HepG2 (cell line): ENCODE measurements at regions not wholly inside any gene's neighbourhood (a gene's known extent, or its start where the extent isn't known, plus 50 kb on each side); places are given as distances from the start of the nearest gene placed in this dataset.

ENCODE experiments used
- CEBPB ChIP-seq: IDR thresholded peaks from 2 replicates; pipeline ENCODE4 v1.6.1; 2011; ENCODE audit warnings: low read depth, low read length, improper control_type of control experiment, borderline replicate concordance
- EP300 ChIP-seq, 3 experiments: sonication (generic) in 1 of 3; formaldehyde crosslinking in 1 of 3; IDR thresholded peaks; 2 replicates each; pipeline versions ENCODE4 v1.5.1 to v1.6.1; 2011 to 2020; ENCODE audit warnings: low read depth in 2 of 3, low read length in 2 of 3, borderline replicate concordance in 1 of 3, improper control_type of control experiment in 1 of 3, mild to moderate bottlenecking in 1 of 3, missing genetic modification reagents in 1 of 3, moderate library complexity in 1 of 3
- MIER2 ChIP-seq: IDR thresholded peaks from 2 replicates; pipeline ENCODE4 v1.6.1; 2016; ENCODE audit warnings: missing biosample characterization, missing genetic modification reagents
- PBX3 ChIP-seq: sonication (generic); formaldehyde crosslinking; IDR thresholded peaks from 2 replicates; pipeline ENCODE4 v1.8.1; 2023; ENCODE audit warnings: missing genetic modification reagents, inconsistent platforms, borderline replicate concordance
- SMAD3 ChIP-seq: sonication (generic); formaldehyde crosslinking; IDR thresholded peaks from 2 replicates; pipeline ENCODE4 v1.4.0; 2020; ENCODE audit warnings: missing genetic modification reagents
- TAF1 ChIP-seq: sonication (generic); formaldehyde crosslinking; IDR thresholded peaks from 2 replicates; pipeline ENCODE4 v1.4.0; 2020; ENCODE audit warnings: missing genetic modification reagents
- ZBTB1 ChIP-seq: sonication (generic); formaldehyde crosslinking; IDR thresholded peaks from 2 replicates; pipeline ENCODE4 v1.4.0; 2020; ENCODE audit warnings: missing genetic modification reagents, borderline replicate concordance
- ZNF460 ChIP-seq: sonication (generic); formaldehyde crosslinking; IDR thresholded peaks from 2 replicates; pipeline ENCODE4 v1.5.1; 2020; ENCODE audit warnings: missing genetic modification reagents, mild to moderate bottlenecking, borderline replicate concordance
- ZNF609 ChIP-seq: sonication (generic); formaldehyde crosslinking; IDR thresholded peaks from 2 replicates; pipeline ENCODE4 v1.4.0; 2020; ENCODE audit warnings: mild to moderate bottlenecking, missing genetic modification reagents, borderline replicate concordance
- ZNF614 ChIP-seq: IDR thresholded peaks from 2 replicates; pipeline ENCODE4 v1.6.1; 2018; ENCODE audit warnings: missing biosample characterization, missing genetic modification reagents, inconsistent platforms, borderline replicate concordance
- ZNF639 ChIP-seq: conservative IDR thresholded peaks from 2 replicates; pipeline ENCODE4 v1.6.1; 2018; ENCODE audit warnings: missing genetic modification reagents
- TF ChIP-seq, protein P1 (sequence below): sonication (generic); formaldehyde crosslinking; IDR thresholded peaks from 2 replicates; pipeline ENCODE4 v1.5.0; 2020; ENCODE audit warnings: mild to moderate bottlenecking, missing genetic modification reagents, moderate library complexity
- TF ChIP-seq, protein P2 (sequence below): sonication (generic); formaldehyde crosslinking; IDR thresholded peaks from 2 replicates; pipeline ENCODE4 v1.8.0; 2022; ENCODE audit warnings: mild to moderate bottlenecking, missing genetic modification reagents
- TF ChIP-seq, protein P3 (sequence below): fragments of 450-650 bp; IDR thresholded peaks from 2 replicates; pipeline ENCODE4 v1.6.1; 2017

DNA sequence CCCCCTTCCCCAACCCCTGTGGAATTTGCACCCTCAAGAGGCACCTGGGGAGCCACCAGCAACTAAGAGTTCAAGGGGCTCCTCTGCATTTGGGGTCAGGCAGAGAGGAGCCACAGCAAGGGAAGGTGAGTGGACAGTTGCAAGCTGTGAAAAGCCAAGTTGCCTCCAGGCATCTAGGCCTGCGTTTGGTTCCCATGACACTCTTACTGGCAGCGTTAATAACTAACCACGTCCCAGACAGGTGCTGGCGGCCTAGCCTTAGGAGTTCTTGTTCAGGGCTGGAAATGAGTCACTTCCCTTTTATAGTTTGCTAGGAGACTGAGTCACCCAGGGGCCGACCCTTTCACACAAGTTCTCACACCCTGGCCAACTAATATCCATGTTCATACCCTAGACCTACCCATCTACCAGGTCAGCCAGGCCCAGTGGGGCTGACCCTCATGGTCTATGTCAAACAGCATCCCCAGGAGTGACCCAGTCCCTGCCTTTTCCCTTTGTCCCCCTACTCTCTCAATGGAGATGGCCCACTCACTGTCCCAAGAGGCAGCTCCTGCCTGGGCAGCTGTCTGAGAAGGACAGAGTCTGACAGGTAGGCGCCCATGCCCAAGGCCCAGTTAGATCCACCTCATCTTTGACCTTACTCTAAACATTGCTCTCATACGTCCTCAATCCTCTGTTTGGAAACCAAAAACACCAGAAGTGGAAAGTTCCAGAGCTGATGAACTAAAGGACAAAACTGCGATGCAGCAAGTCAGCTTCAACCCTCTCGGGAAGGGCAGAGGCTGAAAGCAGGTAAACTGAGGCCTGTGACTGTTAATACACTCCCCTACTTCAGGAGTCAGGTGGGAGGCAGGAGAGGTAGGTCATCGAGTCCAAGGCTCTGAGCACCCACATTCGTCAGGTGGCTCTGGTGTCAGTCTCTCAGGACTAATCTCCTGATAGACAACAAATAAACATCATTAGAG is 300.6 kb downstream of the SOX9 start (continued):
- no peak; the same call in 1 of the 2 replicates for TF ChIP-seq ZNF639
- TF ChIP-seq, protein P1, sequence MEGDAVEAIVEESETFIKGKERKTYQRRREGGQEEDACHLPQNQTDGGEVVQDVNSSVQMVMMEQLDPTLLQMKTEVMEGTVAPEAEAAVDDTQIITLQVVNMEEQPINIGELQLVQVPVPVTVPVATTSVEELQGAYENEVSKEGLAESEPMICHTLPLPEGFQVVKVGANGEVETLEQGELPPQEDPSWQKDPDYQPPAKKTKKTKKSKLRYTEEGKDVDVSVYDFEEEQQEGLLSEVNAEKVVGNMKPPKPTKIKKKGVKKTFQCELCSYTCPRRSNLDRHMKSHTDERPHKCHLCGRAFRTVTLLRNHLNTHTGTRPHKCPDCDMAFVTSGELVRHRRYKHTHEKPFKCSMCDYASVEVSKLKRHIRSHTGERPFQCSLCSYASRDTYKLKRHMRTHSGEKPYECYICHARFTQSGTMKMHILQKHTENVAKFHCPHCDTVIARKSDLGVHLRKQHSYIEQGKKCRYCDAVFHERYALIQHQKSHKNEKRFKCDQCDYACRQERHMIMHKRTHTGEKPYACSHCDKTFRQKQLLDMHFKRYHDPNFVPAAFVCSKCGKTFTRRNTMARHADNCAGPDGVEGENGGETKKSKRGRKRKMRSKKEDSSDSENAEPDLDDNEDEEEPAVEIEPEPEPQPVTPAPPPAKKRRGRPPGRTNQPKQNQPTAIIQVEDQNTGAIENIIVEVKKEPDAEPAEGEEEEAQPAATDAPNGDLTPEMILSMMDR (CRISPR knock-in tag): no peak
- TF ChIP-seq PBX3 (CRISPR knock-in tag): no peak
- TF ChIP-seq, protein P2, sequence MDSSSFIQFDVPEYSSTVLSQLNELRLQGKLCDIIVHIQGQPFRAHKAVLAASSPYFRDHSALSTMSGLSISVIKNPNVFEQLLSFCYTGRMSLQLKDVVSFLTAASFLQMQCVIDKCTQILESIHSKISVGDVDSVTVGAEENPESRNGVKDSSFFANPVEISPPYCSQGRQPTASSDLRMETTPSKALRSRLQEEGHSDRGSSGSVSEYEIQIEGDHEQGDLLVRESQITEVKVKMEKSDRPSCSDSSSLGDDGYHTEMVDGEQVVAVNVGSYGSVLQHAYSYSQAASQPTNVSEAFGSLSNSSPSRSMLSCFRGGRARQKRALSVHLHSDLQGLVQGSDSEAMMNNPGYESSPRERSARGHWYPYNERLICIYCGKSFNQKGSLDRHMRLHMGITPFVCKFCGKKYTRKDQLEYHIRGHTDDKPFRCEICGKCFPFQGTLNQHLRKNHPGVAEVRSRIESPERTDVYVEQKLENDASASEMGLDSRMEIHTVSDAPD: peak; percentile 88; the same call in 1 of the 2 replicates
- no peak for TF ChIP-seq ZNF460 (CRISPR knock-in tag)
- TF ChIP-seq TAF1 (CRISPR knock-in tag): peak; percentile 59; the same call in 1 of the 2 replicates
- TF ChIP-seq SMAD3 (CRISPR knock-in tag): peak; percentile 96
- TF ChIP-seq MIER2 (CRISPR knock-in tag): peak; percentile 67; the same call in 1 of the 2 replicates
- no peak for TF ChIP-seq ZBTB1 (CRISPR knock-in tag)
- TF ChIP-seq CEBPB: no peak
- TF ChIP-seq, protein P3, sequence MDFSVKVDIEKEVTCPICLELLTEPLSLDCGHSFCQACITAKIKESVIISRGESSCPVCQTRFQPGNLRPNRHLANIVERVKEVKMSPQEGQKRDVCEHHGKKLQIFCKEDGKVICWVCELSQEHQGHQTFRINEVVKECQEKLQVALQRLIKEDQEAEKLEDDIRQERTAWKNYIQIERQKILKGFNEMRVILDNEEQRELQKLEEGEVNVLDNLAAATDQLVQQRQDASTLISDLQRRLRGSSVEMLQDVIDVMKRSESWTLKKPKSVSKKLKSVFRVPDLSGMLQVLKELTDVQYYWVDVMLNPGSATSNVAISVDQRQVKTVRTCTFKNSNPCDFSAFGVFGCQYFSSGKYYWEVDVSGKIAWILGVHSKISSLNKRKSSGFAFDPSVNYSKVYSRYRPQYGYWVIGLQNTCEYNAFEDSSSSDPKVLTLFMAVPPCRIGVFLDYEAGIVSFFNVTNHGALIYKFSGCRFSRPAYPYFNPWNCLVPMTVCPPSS: no peak
- TF ChIP-seq ZNF614: no peak; the same call in 1 of the 2 replicates
- peak in 1 of 2 experiments; percentile 92; a peak in 3 of 4 replicates for TF ChIP-seq EP300 (IDR thresholded peaks at IDR 0.05; ENCODE audit: low read depth in 2 of 2, low read length in 2 of 2)
- TF ChIP-seq EP300 (CRISPR knock-in tag; IDR thresholded peaks at IDR 0.05; ENCODE audit: borderline replicate concordance): peak; percentile 88
- peak; percentile 78 for TF ChIP-seq ZNF609
